ENCODE measurements at regions not wholly inside any gene's neighbourhood (a gene's known extent, or its start where the extent isn't known, plus 50 kb on each side); places are given as distances from the start of the nearest gene placed in this dataset.

GRCh38 chr12:125229878-125230530 lies 164.8 kb downstream of the AACS start:
- TF ChIP-seq EZH2 (IDR thresholded peaks at IDR 0.05; ENCODE audit: low read depth) (no peak), CTCF (conservative IDR thresholded peaks at IDR 0.05) (no peak)
